ENCODE measurements at regions not wholly inside any gene's neighbourhood (a gene's known extent, or its start where the extent isn't known, plus 50 kb on each side); places are given as distances from the start of the nearest gene placed in this dataset.

- in situ Hi-C loops (cut with MboI; ENCODE audit: low sequenced_read_pairs, unreplicated experiment) = no loop called here
- DNase-seq (ENCODE audit: low spot score) = no peak
- no peak for TF ChIP-seq CTCF (IDR thresholded peaks at IDR 0.05; ENCODE audit: borderline replicate concordance, control extremely low read depth, extremely low read depth, insufficient read depth, missing control alignments)
These were observed 1460.3 kb upstream of the CADM2 start for GRCh38 chr3:83498361-83499016.

GRCh38 chr3:83500422-83500821 is 1458.4 kb upstream of the CADM2 start:
- TF ChIP-seq CTCF (IDR thresholded peaks at IDR 0.05; ENCODE audit: borderline replicate concordance, control extremely low read depth, extremely low read depth, insufficient read depth, missing control alignments) = no peak
- in situ Hi-C loops (cut with MboI; ENCODE audit: low sequenced_read_pairs, unreplicated experiment) = no loop called here
- no peak for DNase-seq (ENCODE audit: low spot score)

- DNase-seq (ENCODE audit: low spot score) = no peak
- in situ Hi-C loops (cut with MboI; ENCODE audit: low sequenced_read_pairs, unreplicated experiment) = no loop called here
- TF ChIP-seq CTCF (IDR thresholded peaks at IDR 0.05; ENCODE audit: borderline replicate concordance, control extremely low read depth, extremely low read depth, insufficient read depth, missing control alignments) = no peak
These were observed 1457.9 kb upstream of the CADM2 start for GRCh38 chr3:83500931-83501330.

- TF ChIP-seq CTCF (IDR thresholded peaks at IDR 0.05; ENCODE audit: borderline replicate concordance, control extremely low read depth, extremely low read depth, insufficient read depth, missing control alignments) = no peak
- in situ Hi-C loops (cut with MboI; ENCODE audit: low sequenced_read_pairs, unreplicated experiment) = no loop called here
- DNase-seq (ENCODE audit: low spot score) = no peak
These were observed 1445.7 kb upstream of the CADM2 start for GRCh38 chr3:83513051-83513450.

GRCh38 chr3:83513677-83514076 is 1445.1 kb upstream of the CADM2 start:
- no peak for DNase-seq (ENCODE audit: low spot score)
- no peak for TF ChIP-seq CTCF (IDR thresholded peaks at IDR 0.05; ENCODE audit: borderline replicate concordance, control extremely low read depth, extremely low read depth, insufficient read depth, missing control alignments)
- in situ Hi-C loops (cut with MboI; ENCODE audit: low sequenced_read_pairs, unreplicated experiment) = no loop called here

GRCh38 chr3:83514130-83514914 is 1444.5 kb upstream of the CADM2 start:
- in situ Hi-C loops (cut with MboI; ENCODE audit: low sequenced_read_pairs, unreplicated experiment) = no loop called here
- TF ChIP-seq CTCF (IDR thresholded peaks at IDR 0.05; ENCODE audit: borderline replicate concordance, control extremely low read depth, extremely low read depth, insufficient read depth, missing control alignments) = no peak
- no peak for DNase-seq (ENCODE audit: low spot score)
